Sigmoid colon (tissue), 4 donors: ENCODE measurements at regions not wholly inside any gene's neighbourhood (a gene's known extent, or its start where the extent isn't known, plus 50 kb on each side); places are given as distances from the start of the nearest gene placed in this dataset.

Source experiments
- EP300 ChIP-seq, 4 donors: sonication (generic); formaldehyde crosslinking; IDR thresholded peaks; one replicate each; pipeline ENCODE4 v1.6.1; 2017; ENCODE audit warnings: antibody characterized with exemption in 4 of 4
- POLR2AphosphoS5 ChIP-seq, 4 donors: sonication (generic); formaldehyde crosslinking; IDR thresholded peaks; one replicate each; pipeline ENCODE4 v1.6.1; 2017; ENCODE audit warnings: antibody characterized with exemption in 4 of 4
- TF ChIP-seq, protein P1 (sequence below), 4 experiments: fragments of 450-650 bp in 3 of 4; fragments of 200-600 bp in 1 of 4; IDR thresholded peaks; one replicate each; pipeline ENCODE4 v1.5.1; 2016 to 2019; ENCODE audit warnings: antibody characterized with exemption in 4 of 4, mild to moderate bottlenecking in 3 of 4, moderate library complexity in 2 of 4

- TF ChIP-seq, protein P1, sequence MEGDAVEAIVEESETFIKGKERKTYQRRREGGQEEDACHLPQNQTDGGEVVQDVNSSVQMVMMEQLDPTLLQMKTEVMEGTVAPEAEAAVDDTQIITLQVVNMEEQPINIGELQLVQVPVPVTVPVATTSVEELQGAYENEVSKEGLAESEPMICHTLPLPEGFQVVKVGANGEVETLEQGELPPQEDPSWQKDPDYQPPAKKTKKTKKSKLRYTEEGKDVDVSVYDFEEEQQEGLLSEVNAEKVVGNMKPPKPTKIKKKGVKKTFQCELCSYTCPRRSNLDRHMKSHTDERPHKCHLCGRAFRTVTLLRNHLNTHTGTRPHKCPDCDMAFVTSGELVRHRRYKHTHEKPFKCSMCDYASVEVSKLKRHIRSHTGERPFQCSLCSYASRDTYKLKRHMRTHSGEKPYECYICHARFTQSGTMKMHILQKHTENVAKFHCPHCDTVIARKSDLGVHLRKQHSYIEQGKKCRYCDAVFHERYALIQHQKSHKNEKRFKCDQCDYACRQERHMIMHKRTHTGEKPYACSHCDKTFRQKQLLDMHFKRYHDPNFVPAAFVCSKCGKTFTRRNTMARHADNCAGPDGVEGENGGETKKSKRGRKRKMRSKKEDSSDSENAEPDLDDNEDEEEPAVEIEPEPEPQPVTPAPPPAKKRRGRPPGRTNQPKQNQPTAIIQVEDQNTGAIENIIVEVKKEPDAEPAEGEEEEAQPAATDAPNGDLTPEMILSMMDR (IDR thresholded peaks at IDR 0.05): no peak
- TF ChIP-seq EP300 (IDR thresholded peaks at IDR 0.05) (no peak), POLR2AphosphoS5 (IDR thresholded peaks at IDR 0.05) (no peak)
Measured at GRCh38 chr3:156617145-156617544, 57.2 kb upstream of the TIPARP start.
